K562 (cell line): ENCODE measurements at regions not wholly inside any gene's neighbourhood (a gene's known extent, or its start where the extent isn't known, plus 50 kb on each side); places are given as distances from the start of the nearest gene placed in this dataset.

Experiments used
- DDX20 ChIP-seq: fragments of 450-650 bp; IDR thresholded peaks from 2 replicates; pipeline ENCODE4 v1.6.1; 2016; ENCODE audit warnings: missing genetic modification characterization, low read depth, mild to moderate bottlenecking, missing compliant biosample characterization, moderate library complexity
- E2F4 ChIP-seq: sonication (generic); formaldehyde crosslinking; IDR thresholded peaks from 2 replicates; pipeline ENCODE4 v1.8.0; 2022; ENCODE audit warnings: mild to moderate bottlenecking, low read depth, missing genetic modification reagents
- KAT7 ChIP-seq: sonication (generic); formaldehyde crosslinking; IDR thresholded peaks from 2 replicates; pipeline ENCODE4 v1.8.0; 2022; ENCODE audit warnings: missing genetic modification reagents, mild to moderate bottlenecking, borderline replicate concordance
- TFE3 ChIP-seq: fragments of 450-650 bp; formaldehyde crosslinking; IDR thresholded peaks from 2 replicates; pipeline ENCODE4 v1.4.0; 2020; ENCODE audit warnings: mild to moderate bottlenecking, mixed read lengths
- ZBTB40 ChIP-seq, 2 experiments: fragments of 450-650 bp in 1 of 2; sonication (generic) in 1 of 2; formaldehyde crosslinking in 1 of 2; IDR thresholded peaks; 2 replicates each; pipeline versions ENCODE4 v1.7.1 to v1.9.0; 2016 to 2022; ENCODE audit warnings: inconsistent platforms in 1 of 2, mild to moderate bottlenecking in 1 of 2, missing genetic modification reagents in 1 of 2
- ZNF592 ChIP-seq: fragments of 450-650 bp; IDR thresholded peaks from 2 replicates; pipeline ENCODE4 v1.6.1; 2017; ENCODE audit warnings: antibody characterized with exemption, mild to moderate bottlenecking

GRCh38 chr5:67317603-67318002 is 121.0 kb upstream of the CD180 start (continued):
- TF ChIP-seq ZBTB40 (IDR thresholded peaks at IDR 0.05), result no peak
- no peak for TF ChIP-seq ZBTB40 (CRISPR knock-in tag; IDR thresholded peaks at IDR 0.05)
- no peak for TF ChIP-seq TFE3 (CRISPR knock-in tag)
- TF ChIP-seq ZNF592, result no peak
- no peak for TF ChIP-seq E2F4
- no peak for TF ChIP-seq KAT7 (CRISPR knock-in tag)
- no peak for TF ChIP-seq DDX20
